ENCODE measurements at regions not wholly inside any gene's neighbourhood (a gene's known extent, or its start where the extent isn't known, plus 50 kb on each side); places are given as distances from the start of the nearest gene placed in this dataset.

- H3K9me3 ChIP-seq (ENCODE audit: control insufficient read depth, low read length): no peaks in the 10 kb centered on the region
- no peaks in the 10 kb centered on the region for H3K4me1 ChIP-seq (ENCODE audit: control insufficient read depth, insufficient read depth, low read length)
- WGBS: 94% methylated on average over 5 of the region's 5 CpGs
- no peak overlapping the region for H3K27ac ChIP-seq (ENCODE audit: low read length)
- no peak overlapping the region for H3K4me3 ChIP-seq (ENCODE audit: low read length)
- DNase-seq (no peak), ATAC-seq (no peak)
- no peaks in the 10 kb centered on the region for H3K27me3 ChIP-seq (ENCODE audit: control insufficient read depth, insufficient read depth)
- intact Hi-C loops (cut with DNase I): no loop called here
Measured at GRCh38 chr3:24958910-24959447, 464.3 kb upstream of the THRB start.

GRCh38 chr3:24963762-24964625 lies 464.1 kb upstream of the RARB start:
- H3K9me3 ChIP-seq (ENCODE audit: control insufficient read depth, low read length): no peaks in the 10 kb centered on the region
- ATAC-seq: no peak
- intact Hi-C loops (cut with DNase I): loop anchor here in 2 of 4 donors (5.0 kb wide), 1 partner anchor 628 kb away; no protein-coding TSS in a partner anchor

GRCh38 chr3:24965706-24966385 lies 462.2 kb upstream of the RARB start:
- 83% methylated on average over 2 of the region's 2 CpGs for WGBS
- intact Hi-C loops (cut with DNase I): no loop called here
- no peak for DNase-seq
- Histone ChIP-seq H3K9me3 (ENCODE audit: control insufficient read depth, low read length) (no peaks in the 10 kb centered on the region), H3K4me3 (ENCODE audit: low read length) (no peak overlapping the region), H3K4me1 (ENCODE audit: control insufficient read depth, insufficient read depth, low read length) (no peaks in the 10 kb centered on the region), H3K27ac (ENCODE audit: low read length) (no peak overlapping the region), H3K27me3 (ENCODE audit: control insufficient read depth, insufficient read depth) (no peaks in the 10 kb centered on the region)
- ATAC-seq: no peak

More at GRCh38 chr3:24963762-24964625, 464.1 kb upstream of the RARB start:
- 63% methylated on average over 2 of the region's 2 CpGs for WGBS
- H3K27ac ChIP-seq (ENCODE audit: low read length): no peak overlapping the region
- no peak for DNase-seq
- no peaks in the 10 kb centered on the region for H3K27me3 ChIP-seq (ENCODE audit: control insufficient read depth, insufficient read depth)
- H3K4me3 ChIP-seq (ENCODE audit: low read length): no peak overlapping the region
- no peaks in the 10 kb centered on the region for H3K4me1 ChIP-seq (ENCODE audit: control insufficient read depth, insufficient read depth, low read length)

GRCh38 chr3:24968036-24968435 lies 460.0 kb upstream of the RARB start:
- intact Hi-C loops (cut with DNase I): no loop called here
- DNase-seq (no peak), ATAC-seq (no peak)
- H3K27ac ChIP-seq (ENCODE audit: low read length): no peak overlapping the region
- WGBS: 71% methylated on average over 1 of the region's 1 CpG
- no peaks in the 10 kb centered on the region for H3K27me3 ChIP-seq (ENCODE audit: control insufficient read depth, insufficient read depth)
- no peak overlapping the region for H3K4me3 ChIP-seq (ENCODE audit: low read length)
- no peaks in the 10 kb centered on the region for H3K4me1 ChIP-seq (ENCODE audit: control insufficient read depth, insufficient read depth, low read length)
- no peaks in the 10 kb centered on the region for H3K9me3 ChIP-seq (ENCODE audit: control insufficient read depth, low read length)

GRCh38 chr3:24972491-24972890 lies 455.6 kb upstream of the RARB start:
- Histone ChIP-seq H3K4me3 (ENCODE audit: low read length) (no peak overlapping the region), H3K9me3 (ENCODE audit: control insufficient read depth, low read length) (no peaks in the 10 kb centered on the region), H3K27me3 (ENCODE audit: control insufficient read depth, insufficient read depth) (no peaks in the 10 kb centered on the region), H3K27ac (ENCODE audit: low read length) (no peak overlapping the region), H3K4me1 (ENCODE audit: control insufficient read depth, insufficient read depth, low read length) (no peaks in the 10 kb centered on the region)
- DNase-seq (no peak), ATAC-seq (no peak)
- intact Hi-C loops (cut with DNase I): no loop called here
- WGBS: 72% methylated on average over 1 of the region's 1 CpG

- WGBS: 96% methylated on average over 5 of the region's 5 CpGs
- no peak overlapping the region for H3K27ac ChIP-seq (ENCODE audit: low read length)
- no peak for ATAC-seq
- no peaks in the 10 kb centered on the region for H3K27me3 ChIP-seq (ENCODE audit: control insufficient read depth, insufficient read depth)
- H3K4me1 ChIP-seq (ENCODE audit: control insufficient read depth, insufficient read depth, low read length): no peaks in the 10 kb centered on the region
- H3K9me3 ChIP-seq (ENCODE audit: control insufficient read depth, low read length): no peaks in the 10 kb centered on the region
- no peak overlapping the region for H3K4me3 ChIP-seq (ENCODE audit: low read length)
- DNase-seq: peak in 1 of 3 donors; percentile 10
- intact Hi-C loops (cut with DNase I): no loop called here
Measured at GRCh38 chr3:24981309-24981708, 446.8 kb upstream of the RARB start.

- no peaks in the 10 kb centered on the region for H3K27me3 ChIP-seq (ENCODE audit: control insufficient read depth, insufficient read depth)
- H3K4me1 ChIP-seq (ENCODE audit: control insufficient read depth, insufficient read depth, low read length): no peaks in the 10 kb centered on the region
- H3K27ac ChIP-seq (ENCODE audit: low read length): no peak overlapping the region
- no peak overlapping the region for H3K4me3 ChIP-seq (ENCODE audit: low read length)
- ATAC-seq (no peak), DNase-seq (peak in 1 of 3 donors; percentile 6)
- intact Hi-C loops (cut with DNase I): no loop called here
- no peaks in the 10 kb centered on the region for H3K9me3 ChIP-seq (ENCODE audit: control insufficient read depth, low read length)
Measured at GRCh38 chr3:24981924-24982323, 446.1 kb upstream of the RARB start.

GRCh38 chr3:24985668-24986067 lies 442.4 kb upstream of the RARB start:
- H3K27ac ChIP-seq (ENCODE audit: low read length): no peak overlapping the region
- H3K4me3 ChIP-seq (ENCODE audit: low read length): no peak overlapping the region
- no peaks in the 10 kb centered on the region for H3K27me3 ChIP-seq (ENCODE audit: control insufficient read depth, insufficient read depth)
- WGBS: 78% methylated on average over 9 of the region's 9 CpGs
- DNase-seq (no peak), ATAC-seq (no peak)
- H3K4me1 ChIP-seq (ENCODE audit: control insufficient read depth, insufficient read depth, low read length): no peaks in the 10 kb centered on the region
- no peaks in the 10 kb centered on the region for H3K9me3 ChIP-seq (ENCODE audit: control insufficient read depth, low read length)
- intact Hi-C loops (cut with DNase I): no loop called here

- H3K4me3 ChIP-seq (ENCODE audit: low read length): no peak overlapping the region
- WGBS: 89% methylated on average over 7 of the region's 7 CpGs
- H3K9me3 ChIP-seq (ENCODE audit: control insufficient read depth, low read length): no peaks in the 10 kb centered on the region
- no peaks in the 10 kb centered on the region for H3K27me3 ChIP-seq (ENCODE audit: control insufficient read depth, insufficient read depth)
- H3K27ac ChIP-seq (ENCODE audit: low read length): no peak overlapping the region
- H3K4me1 ChIP-seq (ENCODE audit: control insufficient read depth, insufficient read depth, low read length): no peaks in the 10 kb centered on the region
- no peak for ATAC-seq
- intact Hi-C loops (cut with DNase I): no loop called here
- no peak for DNase-seq
Measured at GRCh38 chr3:24986612-24987011, 441.5 kb upstream of the RARB start.

- DNase-seq (no peak), ATAC-seq (no peak)
- Histone ChIP-seq H3K4me1 (ENCODE audit: control insufficient read depth, insufficient read depth, low read length) (peaks cover 2% of the 10 kb centered on the region), H3K27ac (ENCODE audit: low read length) (no peak overlapping the region), H3K4me3 (ENCODE audit: low read length) (no peak overlapping the region), H3K27me3 (ENCODE audit: control insufficient read depth, insufficient read depth) (no peaks in the 10 kb centered on the region), H3K9me3 (ENCODE audit: control insufficient read depth, low read length) (no peaks in the 10 kb centered on the region)
- 95% methylated on average over 2 of the region's 2 CpGs for WGBS
- intact Hi-C loops (cut with DNase I): no loop called here
Measured at GRCh38 chr3:24999357-24999756, 428.7 kb upstream of the RARB start.

GRCh38 chr3:25000971-25001591 lies 427.0 kb upstream of the RARB start:
- no peaks in the 10 kb centered on the region for H3K27me3 ChIP-seq (ENCODE audit: control insufficient read depth, insufficient read depth)
- peak; percentile 16 to 26 for ATAC-seq
- H3K27ac ChIP-seq (ENCODE audit: low read length): no peak overlapping the region
- peaks cover 2% of the 10 kb centered on the region for H3K4me1 ChIP-seq (ENCODE audit: control insufficient read depth, insufficient read depth, low read length)
- no peaks in the 10 kb centered on the region for H3K9me3 ChIP-seq (ENCODE audit: control insufficient read depth, low read length)
- DNase-seq: no peak
- H3K4me3 ChIP-seq (ENCODE audit: low read length): no peak overlapping the region
- intact Hi-C loops (cut with DNase I): no loop called here
- 57% methylated on average over 1 of the region's 1 CpG for WGBS

Measured in right cardiac atrium (tissue), 5 donors.